ENCODE measurements at regions not wholly inside any gene's neighbourhood (a gene's known extent, or its start where the extent isn't known, plus 50 kb on each side); places are given as distances from the start of the nearest gene placed in this dataset.

DNA sequence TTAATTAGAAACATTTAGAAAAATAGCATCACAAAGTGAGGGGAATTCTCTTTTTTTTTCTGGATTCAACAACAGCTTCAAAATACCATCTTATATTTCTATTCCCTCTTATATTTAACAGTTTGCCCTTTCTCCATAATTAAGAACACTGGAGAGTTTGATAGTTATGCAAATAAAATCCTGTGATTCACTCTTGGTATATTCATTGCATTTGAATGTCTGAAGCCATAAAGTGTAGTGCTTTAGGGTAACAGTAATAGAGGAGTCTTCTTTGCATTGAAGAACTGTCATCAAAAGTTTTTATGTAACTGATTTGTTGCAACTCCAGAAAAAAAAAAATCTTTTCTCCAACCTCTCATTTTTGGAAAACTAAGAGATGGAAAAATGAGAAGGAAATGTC lies 352.0 kb upstream of the GALNTL6 start:
- Histone ChIP-seq H3K79me2 (ENCODE audit: control insufficient read depth, insufficient read depth, low read length) (no peaks in the 10 kb centered on the region), H3K4me3 (no peak overlapping the region), H3K27ac (ENCODE audit: extremely low read depth, low read depth, low read length) (no peak overlapping the region), H2AFZ (ENCODE audit: low read depth, low read length) (no peak overlapping the region), H3K4me2 (ENCODE audit: insufficient read depth, low read length) (no peak overlapping the region), H3K4me1 (replicated peaks in 1 of 2; ENCODE audit: control insufficient read depth in 2 of 2, insufficient read depth in 2 of 2, low read length in 2 of 2) (no peaks in the 10 kb centered on the region), H3K9me3 (replicated peaks; ENCODE audit: control insufficient read depth, insufficient read depth, low read depth, low read length) (no peaks in the 10 kb centered on the region), H4K20me1 (replicated peaks; ENCODE audit: control insufficient read depth, insufficient read depth, low read length) (no peaks in the 10 kb centered on the region), H3K9me1 (ENCODE audit: control insufficient read depth, insufficient read depth, low read length) (no peaks in the 10 kb centered on the region), H3K36me3 (ENCODE audit: control insufficient read depth, insufficient read depth, low read length) (no peaks in the 10 kb centered on the region), H3K9ac (ENCODE audit: insufficient read depth in 1 of 2, low read depth in 2 of 2, low read length in 2 of 2) (no peak overlapping the region), H3K27me3 (ENCODE audit: control insufficient read depth in 2 of 2, insufficient read depth in 2 of 2, low read length in 2 of 2) (no peaks in the 10 kb centered on the region)
- in situ Hi-C loops (cut with MboI) (no loop called here), intact Hi-C loops (cut with micrococcal nuclease) (no loop called here)
- CTCF ChIA-PET (ENCODE audit: low intra/inter-chr PET ratio): no interaction called here
- FAIRE-seq (no peak), DNase-seq (ENCODE audit: extremely low read depth in 1 of 4, low spot score in 3 of 4) (no peak), ATAC-seq (no peak)
- POLR2A ChIA-PET: no interaction called here
- BruUV-seq (replicated peaks): no TSS peak
- TF ChIP-seq SRF (CRISPR knock-in tag; IDR thresholded peaks at IDR 0.05): no peak
- no peak for TF ChIP-seq ZKSCAN3 (CRISPR knock-in tag; IDR thresholded peaks at IDR 0.05)
- no peak for TF ChIP-seq L3MBTL2 (IDR thresholded peaks at IDR 0.05)
- TF ChIP-seq, protein P1, sequence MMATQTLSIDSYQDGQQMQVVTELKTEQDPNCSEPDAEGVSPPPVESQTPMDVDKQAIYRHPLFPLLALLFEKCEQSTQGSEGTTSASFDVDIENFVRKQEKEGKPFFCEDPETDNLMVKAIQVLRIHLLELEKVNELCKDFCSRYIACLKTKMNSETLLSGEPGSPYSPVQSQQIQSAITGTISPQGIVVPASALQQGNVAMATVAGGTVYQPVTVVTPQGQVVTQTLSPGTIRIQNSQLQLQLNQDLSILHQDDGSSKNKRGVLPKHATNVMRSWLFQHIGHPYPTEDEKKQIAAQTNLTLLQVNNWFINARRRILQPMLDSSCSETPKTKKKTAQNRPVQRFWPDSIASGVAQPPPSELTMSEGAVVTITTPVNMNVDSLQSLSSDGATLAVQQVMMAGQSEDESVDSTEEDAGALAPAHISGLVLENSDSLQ (IDR thresholded peaks at IDR 0.05): no peak
- TF ChIP-seq, protein P2, sequence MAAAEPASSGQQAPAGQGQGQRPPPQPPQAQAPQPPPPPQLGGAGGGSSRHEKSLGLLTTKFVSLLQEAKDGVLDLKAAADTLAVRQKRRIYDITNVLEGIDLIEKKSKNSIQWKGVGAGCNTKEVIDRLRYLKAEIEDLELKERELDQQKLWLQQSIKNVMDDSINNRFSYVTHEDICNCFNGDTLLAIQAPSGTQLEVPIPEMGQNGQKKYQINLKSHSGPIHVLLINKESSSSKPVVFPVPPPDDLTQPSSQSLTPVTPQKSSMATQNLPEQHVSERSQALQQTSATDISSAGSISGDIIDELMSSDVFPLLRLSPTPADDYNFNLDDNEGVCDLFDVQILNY (CRISPR knock-in tag; IDR thresholded peaks at IDR 0.05): no peak
- TF ChIP-seq FOXA3 (CRISPR knock-in tag; conservative IDR thresholded peaks at IDR 0.05 in 1 of 2, IDR thresholded peaks at IDR 0.05 in 1 of 2): no peak
- TF ChIP-seq ZNF133 (CRISPR knock-in tag; IDR thresholded peaks at IDR 0.05): no peak
- TF ChIP-seq SREBF2 (CRISPR knock-in tag; IDR thresholded peaks at IDR 0.05): no peak
- TF ChIP-seq ZNF274 (IDR thresholded peaks at IDR 0.05; ENCODE audit: borderline replicate concordance, low read depth, low read length): no peak
- no peak for TF ChIP-seq SIN3A (IDR thresholded peaks at IDR 0.05; ENCODE audit: borderline replicate concordance in 2 of 2, control insufficient read depth in 1 of 2, low read depth in 2 of 2, low read length in 2 of 2)
- no peak for TF ChIP-seq HIVEP1 (CRISPR knock-in tag; IDR thresholded peaks at IDR 0.05)
- TF ChIP-seq MECOM (CRISPR knock-in tag; IDR thresholded peaks at IDR 0.05): no peak
- TF ChIP-seq, protein P3, sequence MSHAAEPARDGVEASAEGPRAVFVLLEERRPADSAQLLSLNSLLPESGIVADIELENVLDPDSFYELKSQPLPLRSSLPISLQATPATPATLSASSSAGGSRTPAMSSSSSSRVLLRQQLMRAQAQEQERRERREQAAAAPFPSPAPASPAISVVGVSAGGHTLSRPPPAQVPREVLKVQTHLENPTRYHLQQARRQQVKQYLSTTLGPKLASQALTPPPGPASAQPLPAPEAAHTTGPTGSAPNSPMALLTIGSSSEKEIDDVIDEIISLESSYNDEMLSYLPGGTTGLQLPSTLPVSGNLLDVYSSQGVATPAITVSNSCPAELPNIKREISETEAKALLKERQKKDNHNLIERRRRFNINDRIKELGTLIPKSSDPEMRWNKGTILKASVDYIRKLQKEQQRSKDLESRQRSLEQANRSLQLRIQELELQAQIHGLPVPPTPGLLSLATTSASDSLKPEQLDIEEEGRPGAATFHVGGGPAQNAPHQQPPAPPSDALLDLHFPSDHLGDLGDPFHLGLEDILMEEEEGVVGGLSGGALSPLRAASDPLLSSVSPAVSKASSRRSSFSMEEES (CRISPR knock-in tag; IDR thresholded peaks at IDR 0.05): no peak
- TF ChIP-seq FOXJ2 (tag; IDR thresholded peaks at IDR 0.05): no peak
- TF ChIP-seq, protein P4, sequence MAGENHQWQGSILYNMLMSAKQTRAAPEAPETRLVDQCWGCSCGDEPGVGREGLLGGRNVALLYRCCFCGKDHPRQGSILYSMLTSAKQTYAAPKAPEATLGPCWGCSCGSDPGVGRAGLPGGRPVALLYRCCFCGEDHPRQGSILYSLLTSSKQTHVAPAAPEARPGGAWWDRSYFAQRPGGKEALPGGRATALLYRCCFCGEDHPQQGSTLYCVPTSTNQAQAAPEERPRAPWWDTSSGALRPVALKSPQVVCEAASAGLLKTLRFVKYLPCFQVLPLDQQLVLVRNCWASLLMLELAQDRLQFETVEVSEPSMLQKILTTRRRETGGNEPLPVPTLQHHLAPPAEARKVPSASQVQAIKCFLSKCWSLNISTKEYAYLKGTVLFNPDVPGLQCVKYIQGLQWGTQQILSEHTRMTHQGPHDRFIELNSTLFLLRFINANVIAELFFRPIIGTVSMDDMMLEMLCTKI (IDR thresholded peaks at IDR 0.05; ENCODE audit: partially characterized antibody): no peak
- no peak for TF ChIP-seq NFRKB (IDR thresholded peaks at IDR 0.05; ENCODE audit: low read depth)
- no peak for TF ChIP-seq PHB2 (IDR thresholded peaks at IDR 0.05; ENCODE audit: low read depth)
- no peak for TF ChIP-seq TEAD1 (CRISPR knock-in tag; IDR thresholded peaks at IDR 0.05)
- no peak for TF ChIP-seq PML (IDR thresholded peaks at IDR 0.05; ENCODE audit: low read length)

Measured in K562 (cell line).